GM12864 (cell line): ENCODE measurements at regions not wholly inside any gene's neighbourhood (a gene's known extent, or its start where the extent isn't known, plus 50 kb on each side); places are given as distances from the start of the nearest gene placed in this dataset.
"Not testable (repeated sequence)": the region's sequence is repeated elsewhere in the genome, so short reads cannot be mapped to it uniquely, and the experiment has no call there.

ENCODE experiments used
- DNase-seq: peaks from one replicate; pipeline ENCODE4 v3.0.0-alpha.2; 2011; ENCODE audit warnings: low read depth
- H3K4me3 ChIP-seq: 2 replicates; pipeline ENCODE4 v1.5.1; 2011; ENCODE audit warnings: mild to moderate bottlenecking, low read depth, low read length, control low read depth
- CTCF ChIP-seq: IDR thresholded peaks from 2 replicates; pipeline ENCODE4 v1.5.1; 2011; ENCODE audit warnings: low read depth, mild to moderate bottlenecking, moderate library complexity, low read length, control low read depth, inconsistent platforms; ENCODE audit errors: missing control alignments

GRCh38 chr3:72655723-72656122 lies 192.5 kb downstream of the SHQ1 start:
- TF ChIP-seq CTCF, result peak; percentile 47
- DNase-seq, result no peak
- H3K4me3 ChIP-seq, result no peak overlapping the region

- TF ChIP-seq CTCF, result no peak
- H3K4me3 ChIP-seq, result no peak overlapping the region
- DNase-seq, result no peak
These were observed 193.1 kb downstream of the SHQ1 start for GRCh38 chr3:72655131-72655551.

- no peak overlapping the region for H3K4me3 ChIP-seq
- no peak for DNase-seq
- TF ChIP-seq CTCF, result no peak
These were observed 195.8 kb downstream of the SHQ1 start for GRCh38 chr3:72652395-72652794.

GRCh38 chr3:72651498-72651897 lies 196.7 kb downstream of the SHQ1 start:
- no peak for TF ChIP-seq CTCF
- no peak for DNase-seq
- H3K4me3 ChIP-seq, result no peak overlapping the region

- TF ChIP-seq CTCF, result no peak
- no peak overlapping the region for H3K4me3 ChIP-seq
- no peak for DNase-seq
These were observed 202.0 kb downstream of the SHQ1 start for GRCh38 chr3:72646263-72646662.

- not testable (repeated sequence) for H3K4me3 ChIP-seq, DNase-seq
These were observed 204.6 kb downstream of the SHQ1 start for GRCh38 chr3:72643635-72644034.

- H3K4me3 ChIP-seq, result no peak overlapping the region
- TF ChIP-seq CTCF, result no peak
- no peak for DNase-seq
These were observed 206.6 kb downstream of the SHQ1 start for GRCh38 chr3:72641684-72642083.

- no peak for DNase-seq
- H3K4me3 ChIP-seq, result no peak overlapping the region
- no peak for TF ChIP-seq CTCF
These were observed 207.2 kb downstream of the SHQ1 start for GRCh38 chr3:72641072-72641471.
